ENCODE measurements at regions not wholly inside any gene's neighbourhood (a gene's known extent, or its start where the extent isn't known, plus 50 kb on each side); places are given as distances from the start of the nearest gene placed in this dataset.

DNA sequence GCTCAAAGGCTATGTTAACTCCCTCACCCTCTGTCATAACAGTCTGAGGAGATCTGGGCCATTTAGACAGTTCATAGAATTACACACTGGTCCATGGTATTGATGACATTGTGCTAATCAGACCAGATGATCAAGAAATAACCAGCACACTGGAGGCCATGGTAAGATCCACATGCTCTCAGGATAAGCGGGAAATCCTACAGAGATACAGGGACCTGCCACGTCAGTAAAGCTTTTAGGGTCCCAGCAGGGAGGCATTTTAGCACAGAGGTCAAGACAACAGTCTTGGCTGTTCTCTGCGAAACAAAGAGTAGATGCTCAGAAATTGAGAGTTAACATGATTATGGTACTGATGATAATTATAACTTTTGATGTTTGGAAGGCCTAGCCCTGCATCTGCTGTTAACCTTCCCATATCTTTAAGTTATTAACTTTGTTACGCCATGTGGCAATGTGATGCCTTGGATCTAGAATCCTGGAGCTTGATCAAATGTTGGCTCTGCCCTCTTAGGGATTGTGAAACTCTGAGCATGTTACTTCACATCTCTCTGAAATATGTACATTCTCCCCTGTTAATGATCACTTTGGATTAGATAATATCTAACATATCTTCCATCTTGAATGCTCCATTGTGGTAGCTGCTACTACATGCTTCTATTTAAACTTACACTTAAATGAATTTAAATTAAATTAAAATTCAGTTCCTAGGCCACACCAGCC is 172.0 kb upstream of the SOX9 start:
- H3K4me1 ChIP-seq = no peaks in the 10 kb centered on the region

GRCh38 chr17:71959154-71959553 is 161.7 kb upstream of the SOX9 start:
- Histone ChIP-seq H3K4me1 (no peaks in the 10 kb centered on the region), H3K36me3 (no peaks in the 10 kb centered on the region), H3K9me3 (no peaks in the 10 kb centered on the region), H3K27me3 (no peaks in the 10 kb centered on the region), H3K27ac (no peak overlapping the region), H3K4me3 (no peak overlapping the region)
- intact Hi-C loops (cut with DNase I; ENCODE audit: low total_unique reads) = no loop called here
- DNase-seq = no peak
- TF ChIP-seq, protein P1, sequence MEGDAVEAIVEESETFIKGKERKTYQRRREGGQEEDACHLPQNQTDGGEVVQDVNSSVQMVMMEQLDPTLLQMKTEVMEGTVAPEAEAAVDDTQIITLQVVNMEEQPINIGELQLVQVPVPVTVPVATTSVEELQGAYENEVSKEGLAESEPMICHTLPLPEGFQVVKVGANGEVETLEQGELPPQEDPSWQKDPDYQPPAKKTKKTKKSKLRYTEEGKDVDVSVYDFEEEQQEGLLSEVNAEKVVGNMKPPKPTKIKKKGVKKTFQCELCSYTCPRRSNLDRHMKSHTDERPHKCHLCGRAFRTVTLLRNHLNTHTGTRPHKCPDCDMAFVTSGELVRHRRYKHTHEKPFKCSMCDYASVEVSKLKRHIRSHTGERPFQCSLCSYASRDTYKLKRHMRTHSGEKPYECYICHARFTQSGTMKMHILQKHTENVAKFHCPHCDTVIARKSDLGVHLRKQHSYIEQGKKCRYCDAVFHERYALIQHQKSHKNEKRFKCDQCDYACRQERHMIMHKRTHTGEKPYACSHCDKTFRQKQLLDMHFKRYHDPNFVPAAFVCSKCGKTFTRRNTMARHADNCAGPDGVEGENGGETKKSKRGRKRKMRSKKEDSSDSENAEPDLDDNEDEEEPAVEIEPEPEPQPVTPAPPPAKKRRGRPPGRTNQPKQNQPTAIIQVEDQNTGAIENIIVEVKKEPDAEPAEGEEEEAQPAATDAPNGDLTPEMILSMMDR (IDR thresholded peaks at IDR 0.05) = peak in 1 of 4 experiments; percentile 8
- no peak for TF ChIP-seq POLR2A (IDR thresholded peaks at IDR 0.05)

More for the DNA sequence above, 172.0 kb upstream of the SOX9 start:
- H3K27me3 ChIP-seq = no peaks in the 10 kb centered on the region
- no peak overlapping the region for H3K27ac ChIP-seq
- intact Hi-C loops (cut with DNase I; ENCODE audit: low total_unique reads) = no loop called here
- no peak for TF ChIP-seq POLR2A (IDR thresholded peaks at IDR 0.05)
- TF ChIP-seq, protein P1 (IDR thresholded peaks at IDR 0.05) = no peak
- no peaks in the 10 kb centered on the region for H3K36me3 ChIP-seq
- no peak for DNase-seq
- no peaks in the 10 kb centered on the region for H3K9me3 ChIP-seq
- H3K4me3 ChIP-seq = no peak overlapping the region

DNA sequence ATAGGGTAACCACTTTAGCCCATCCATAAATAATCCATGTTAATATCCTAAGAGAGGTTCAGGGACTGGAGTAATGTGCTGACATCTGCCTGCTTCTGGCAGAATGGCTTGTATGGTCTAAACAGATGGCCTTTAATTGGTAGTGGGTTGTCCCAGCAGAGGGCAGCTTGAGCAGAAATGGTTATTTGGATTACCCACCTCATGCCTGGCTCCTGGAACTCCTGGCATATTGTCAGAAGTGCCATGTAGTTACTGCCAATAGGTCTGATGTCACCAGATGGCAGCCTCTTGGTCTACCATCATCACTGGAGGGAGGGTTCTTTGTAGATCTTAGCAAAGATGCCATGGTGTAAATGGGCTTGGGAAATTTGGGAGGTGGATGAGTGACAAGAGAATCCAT is 157.5 kb upstream of the SOX9 start:
- Histone ChIP-seq H3K9me3 (no peaks in the 10 kb centered on the region), H3K27me3 (no peaks in the 10 kb centered on the region), H3K4me1 (no peaks in the 10 kb centered on the region), H3K27ac (no peak overlapping the region), H3K36me3 (no peaks in the 10 kb centered on the region), H3K4me3 (no peak overlapping the region)
- no peak for DNase-seq
- intact Hi-C loops (cut with DNase I; ENCODE audit: low total_unique reads) = no loop called here
- TF ChIP-seq, protein P1 (IDR thresholded peaks at IDR 0.05) = no peak
- TF ChIP-seq POLR2A (IDR thresholded peaks at IDR 0.05) = no peak

DNA sequence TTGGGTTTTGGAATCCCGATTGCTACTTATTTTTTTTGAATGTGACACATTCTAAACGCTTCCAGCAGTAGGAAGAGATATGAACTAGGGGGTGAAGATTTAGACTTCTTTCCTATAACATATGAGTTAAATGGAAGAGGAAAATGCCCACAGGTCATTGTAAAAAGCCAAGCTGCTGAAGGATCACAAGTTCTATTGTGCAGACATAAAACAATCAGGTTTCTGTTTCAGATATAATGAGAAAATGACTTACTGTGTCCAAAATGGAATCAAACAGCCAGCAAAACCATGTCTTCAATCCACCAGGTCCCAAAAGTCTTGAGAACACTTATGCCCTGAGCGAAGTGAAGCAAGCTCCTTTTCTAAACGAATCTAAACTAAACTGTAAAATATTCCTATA is 157.0 kb upstream of the SOX9 start:
- Histone ChIP-seq H3K27me3 (no peaks in the 10 kb centered on the region), H3K4me3 (no peak overlapping the region), H3K9me3 (no peaks in the 10 kb centered on the region), H3K27ac (no peak overlapping the region), H3K36me3 (no peaks in the 10 kb centered on the region), H3K4me1 (no peaks in the 10 kb centered on the region)
- no peak for DNase-seq
- intact Hi-C loops (cut with DNase I; ENCODE audit: low total_unique reads) = no loop called here
- TF ChIP-seq, protein P1 (IDR thresholded peaks at IDR 0.05) = no peak
- TF ChIP-seq POLR2A (IDR thresholded peaks at IDR 0.05) = no peak

DNA sequence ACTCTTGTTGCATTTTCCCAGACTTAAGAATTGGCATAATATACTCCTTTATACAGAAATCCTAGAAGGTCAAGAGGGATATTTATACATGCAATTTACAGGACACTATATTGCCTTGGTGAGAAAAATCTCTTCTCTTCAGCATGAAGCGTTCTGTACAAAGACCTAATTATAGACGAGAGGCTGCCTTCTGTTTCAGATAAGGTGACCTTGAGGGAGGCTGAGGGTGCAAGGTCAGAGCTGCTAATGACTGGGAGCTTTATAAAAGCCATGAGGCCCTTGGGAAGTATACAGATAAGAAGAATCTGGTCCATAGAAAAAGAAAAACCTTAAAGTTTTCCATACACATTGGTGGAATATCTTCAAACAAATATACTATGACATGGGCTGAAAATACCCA is 156.3 kb upstream of the SOX9 start:
- intact Hi-C loops (cut with DNase I; ENCODE audit: low total_unique reads) = no loop called here
- no peak for DNase-seq

More for the DNA sequence above, 156.3 kb upstream of the SOX9 start:
- H3K4me1 ChIP-seq = no peaks in the 10 kb centered on the region
- H3K9me3 ChIP-seq = no peaks in the 10 kb centered on the region
- H3K27me3 ChIP-seq = no peaks in the 10 kb centered on the region
- no peaks in the 10 kb centered on the region for H3K36me3 ChIP-seq
- no peak overlapping the region for H3K4me3 ChIP-seq
- TF ChIP-seq, protein P1 (IDR thresholded peaks at IDR 0.05) = no peak
- TF ChIP-seq POLR2A (IDR thresholded peaks at IDR 0.05) = no peak
- no peak overlapping the region for H3K27ac ChIP-seq

All from uterus (tissue), 3 donors.